Right ventricle myocardium superior (tissue), 1 donor: ENCODE measurements at regions not wholly inside any gene's neighbourhood (a gene's known extent, or its start where the extent isn't known, plus 50 kb on each side); places are given as distances from the start of the nearest gene placed in this dataset.
"Not testable (repeated sequence)": the region's sequence is repeated elsewhere in the genome, so short reads cannot be mapped to it uniquely, and the experiment has no call there.

Experiments used
- ATAC-seq: fragments of 200-7000 bp; cut with Tn5 transposase; one replicate; pipeline ENCODE4 v1.9.1; 2020; ENCODE audit warnings: mild to moderate bottlenecking; ENCODE audit not compliant: poor library complexity
- DNase-seq: peaks from one replicate; pipeline ENCODE4 v3.0.0-alpha.2; 2020
- intact Hi-C: fragments of 100-400 bp; cut with DNase I; formaldehyde crosslinking; loops from one replicate; pipeline ENCODE4 v1.11.2; 2022
- donor health status: DM: no; HTN: yes; CAD: no; lungs with severe emphysema.

GRCh38 chr5:57402348-57402747 is 80.3 kb downstream of the ACTBL2 start:
- intact Hi-C loops = no loop called here
- DNase-seq = no peak
- no peak for ATAC-seq

DNA sequence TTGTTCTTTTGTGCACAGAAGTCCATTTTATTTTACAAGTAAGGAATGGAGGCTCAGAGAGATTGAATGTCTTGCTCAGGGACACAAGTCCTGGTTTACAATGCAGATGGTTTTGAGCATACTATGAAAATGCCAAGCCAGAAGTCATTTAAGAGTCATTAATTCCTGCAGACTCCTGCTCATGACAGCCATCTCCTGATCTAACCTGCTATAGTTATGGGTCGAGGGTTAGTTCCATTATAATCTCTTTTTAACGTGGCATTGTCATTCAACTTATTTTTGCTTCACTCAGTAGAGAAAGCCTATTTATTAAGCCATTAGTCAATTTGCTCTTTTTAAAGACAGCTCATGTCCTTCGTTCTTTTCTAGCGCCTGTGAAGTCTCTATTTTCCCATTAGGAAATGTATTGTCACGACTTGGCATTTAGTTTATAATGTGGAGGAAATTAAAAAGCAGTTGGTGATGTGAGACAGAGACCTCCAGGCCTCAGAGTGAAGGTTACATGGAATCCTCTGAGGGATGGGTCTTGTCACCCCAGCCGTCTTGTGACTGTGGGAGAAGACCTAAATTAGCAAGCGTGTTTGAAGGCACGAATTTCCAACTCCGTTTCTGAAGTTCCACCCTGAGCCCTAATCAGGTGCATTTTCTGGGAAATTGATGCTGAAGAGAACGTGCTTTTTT is 84.1 kb downstream of the ACTBL2 start:
- intact Hi-C loops = no loop called here
- DNase-seq (no peak), ATAC-seq (no peak)

DNA sequence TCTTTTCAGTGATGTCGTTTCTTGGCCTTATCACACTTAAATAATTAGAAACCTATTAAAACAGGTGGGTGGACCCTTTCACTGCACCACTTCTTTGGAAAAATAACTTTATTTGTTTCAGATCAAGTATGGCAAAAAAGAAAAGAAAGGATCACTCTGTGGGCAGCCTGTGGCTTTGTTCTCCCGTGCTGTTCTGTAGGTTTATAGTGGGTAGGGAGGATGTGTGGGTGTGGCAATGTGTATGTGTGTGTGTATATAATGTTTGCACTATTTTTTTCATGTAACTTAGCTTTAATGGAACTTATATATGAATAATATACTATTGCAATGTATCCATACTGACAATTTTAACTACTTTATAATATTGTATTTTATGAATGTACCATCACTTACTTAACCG is 85.9 kb downstream of the ACTBL2 start:
- intact Hi-C loops = no loop called here
- ATAC-seq = no peak
- no peak for DNase-seq

DNA sequence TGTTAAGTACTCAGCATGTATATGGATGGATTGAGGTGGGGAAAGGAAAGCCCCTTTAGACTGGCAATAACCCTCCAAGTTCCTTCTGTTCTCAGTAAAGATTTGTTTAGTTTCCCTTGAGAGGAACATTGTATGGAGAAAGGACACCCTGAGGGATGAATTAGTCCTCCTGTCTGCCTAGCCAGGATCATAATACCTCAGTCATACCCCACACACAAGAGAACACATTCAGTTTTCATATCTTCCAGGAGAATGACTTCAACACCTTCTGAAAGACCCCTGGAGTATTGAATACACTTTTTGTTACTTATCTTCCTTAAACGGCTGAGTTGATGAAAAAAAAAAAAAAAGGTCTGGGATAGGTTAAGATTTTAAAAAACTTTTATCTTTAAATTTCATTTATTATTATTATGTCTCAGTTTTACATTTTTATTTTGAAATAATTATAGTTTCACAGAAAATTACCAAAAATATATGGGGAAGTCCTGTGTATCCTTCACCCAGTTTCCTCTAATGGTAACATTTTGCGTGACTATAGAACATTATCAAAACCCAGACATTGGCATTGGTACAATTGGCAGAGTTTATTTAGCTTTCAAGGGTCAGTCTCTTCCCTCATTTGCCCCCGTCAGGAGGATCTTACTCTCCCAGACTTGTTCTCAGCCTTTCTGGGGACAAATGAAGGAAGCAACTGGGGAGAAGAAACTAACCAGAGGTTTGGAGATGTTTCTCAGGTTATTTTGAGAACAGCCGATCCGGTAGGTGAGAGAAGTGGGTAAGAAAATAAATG is 88.0 kb downstream of the ACTBL2 start:
- intact Hi-C loops = no loop called here
- ATAC-seq = no peak
- no peak for DNase-seq

DNA sequence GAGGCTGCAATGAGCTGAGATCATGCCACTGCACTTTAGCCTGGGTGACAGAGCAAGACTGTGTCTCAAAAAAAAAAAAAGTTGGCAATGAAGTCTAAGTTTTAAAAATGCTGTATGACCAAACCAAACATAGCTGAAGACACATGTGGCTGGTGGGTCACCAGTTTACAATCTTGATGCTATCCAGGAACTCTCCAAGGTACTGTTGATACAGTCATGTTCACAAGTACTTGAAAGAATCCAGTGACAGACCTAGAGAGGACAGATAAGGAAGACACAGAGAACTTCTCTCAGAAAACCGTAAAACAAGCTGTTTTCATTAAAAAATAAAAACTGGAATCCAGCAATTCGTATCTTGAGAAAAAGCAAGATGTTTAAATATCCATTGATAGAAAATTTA is 95.7 kb downstream of the ACTBL2 start:
- ATAC-seq (no peak), DNase-seq (no peak)
- intact Hi-C loops = no loop called here

GRCh38 chr5:57383093-57383861 is 99.3 kb downstream of the ACTBL2 start:
- peak; percentile 55 for ATAC-seq
- intact Hi-C loops = no loop called here
- no peak for DNase-seq

- intact Hi-C loops = no loop called here
- ATAC-seq = no peak
- no peak for DNase-seq
These were observed 100.0 kb downstream of the ACTBL2 start for GRCh38 chr5:57382655-57383054.

- ATAC-seq = no peak
- intact Hi-C loops = no loop called here
- no peak for DNase-seq
These were observed 112.2 kb downstream of the ACTBL2 start for GRCh38 chr5:57370376-57370775.

DNA sequence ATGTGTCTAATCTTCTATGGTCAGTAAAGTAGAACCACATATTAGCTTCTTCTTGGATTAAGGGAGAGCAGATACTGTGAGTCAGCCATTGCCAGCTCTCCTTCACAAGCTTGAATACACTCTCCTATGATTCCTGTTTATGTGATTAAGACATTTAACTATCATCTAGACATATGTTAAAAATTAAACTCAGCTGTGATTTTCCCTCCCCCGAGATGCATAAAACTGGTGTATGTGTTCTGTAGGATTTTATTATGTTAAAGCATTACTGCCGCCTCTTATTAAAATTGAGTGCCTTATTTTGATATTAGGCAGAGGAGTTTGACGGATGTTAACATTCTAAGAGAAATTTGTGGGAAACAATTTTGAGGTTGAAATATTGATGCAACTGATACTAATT is 114.6 kb downstream of the ACTBL2 start:
- intact Hi-C loops = no loop called here
- DNase-seq = no peak
- ATAC-seq = no peak

DNA sequence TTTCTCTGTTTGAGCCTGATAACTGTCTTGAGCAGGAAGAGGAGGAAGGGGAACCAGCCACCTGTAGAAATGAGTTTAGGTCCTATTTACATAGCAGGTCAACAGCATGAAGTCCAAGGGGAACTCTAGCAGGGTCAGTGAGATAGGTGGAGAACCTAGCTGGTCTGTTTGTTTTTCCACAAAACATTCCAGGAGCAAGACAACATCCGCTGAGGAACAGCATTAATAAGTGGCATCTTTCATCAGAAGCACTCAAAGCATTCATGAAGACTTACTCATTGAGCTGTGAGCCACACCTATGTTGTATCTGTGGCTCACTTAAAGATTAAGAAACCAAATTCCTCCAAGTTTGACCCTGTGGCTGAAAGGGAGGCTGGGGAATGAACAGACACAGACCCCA is 115.9 kb downstream of the ACTBL2 start:
- no peak for ATAC-seq
- intact Hi-C loops = no loop called here
- no peak for DNase-seq

DNA sequence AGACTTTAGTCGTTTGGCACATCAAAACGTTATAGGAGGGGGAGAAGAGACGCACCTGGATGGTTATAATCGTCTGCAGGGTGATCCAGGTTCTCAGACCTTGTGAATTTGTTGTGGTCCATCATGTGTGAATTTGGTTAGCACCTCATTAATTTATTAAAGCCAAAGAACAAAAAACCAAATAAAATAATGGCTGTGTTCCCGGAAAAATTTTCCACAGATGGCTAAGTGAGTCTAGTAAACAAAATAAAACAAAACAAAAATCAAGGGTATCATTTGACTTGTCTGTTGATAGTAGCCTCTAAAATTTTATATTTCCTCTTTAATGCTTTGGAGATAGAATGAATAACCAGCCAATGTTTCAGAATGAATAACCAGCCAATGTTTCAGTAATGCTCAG is 119.7 kb downstream of the ACTBL2 start:
- DNase-seq = no peak
- no peak for ATAC-seq
- intact Hi-C loops = no loop called here

DNA sequence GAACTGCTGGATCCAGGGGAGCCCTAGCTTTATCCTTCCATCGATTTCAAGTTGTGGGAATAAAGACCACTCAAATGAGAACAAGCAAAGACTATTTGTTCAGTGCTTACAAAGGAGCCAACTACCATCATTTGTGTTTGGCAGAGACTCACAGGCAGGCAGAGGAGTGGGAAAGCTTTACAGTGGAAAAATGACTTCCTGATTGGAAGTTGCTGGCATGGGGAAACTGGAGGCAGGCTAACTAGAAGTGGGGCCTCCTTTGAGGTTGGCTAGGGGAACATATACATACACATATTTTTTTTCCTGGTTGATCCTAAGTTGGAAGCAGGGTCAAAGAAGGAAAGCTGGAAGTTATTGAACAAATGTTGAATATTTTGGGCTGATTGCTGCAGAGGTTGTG is 121.7 kb downstream of the ACTBL2 start:
- ATAC-seq = no peak
- DNase-seq = no peak
- intact Hi-C loops = no loop called here

- DNase-seq (no peak), ATAC-seq (no peak)
- intact Hi-C loops = no loop called here
These were observed 123.6 kb downstream of the ACTBL2 start for GRCh38 chr5:57358796-57359592.

GRCh38 chr5:57356850-57357249 is 125.8 kb downstream of the ACTBL2 start:
- intact Hi-C loops, ATAC-seq, DNase-seq: not testable (repeated sequence)

DNA sequence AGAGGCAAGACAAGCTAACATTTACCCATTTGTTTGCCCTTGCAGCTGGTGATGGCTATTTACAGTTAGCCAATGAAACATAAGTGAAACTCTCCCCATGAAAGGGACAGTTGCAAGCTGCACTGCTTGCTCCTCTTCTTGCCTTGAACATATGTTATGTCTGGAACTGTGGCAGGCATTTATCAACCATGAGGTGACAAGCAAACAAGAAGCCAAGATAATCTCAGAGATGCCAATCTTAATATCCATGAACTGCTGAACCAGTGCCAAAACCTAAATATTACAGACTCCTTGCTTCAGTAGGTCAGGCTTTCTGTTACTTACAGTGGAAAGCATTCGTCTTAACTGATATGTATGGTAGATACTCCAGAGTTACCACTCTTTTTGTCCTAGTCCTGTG is 133.4 kb downstream of the ACTBL2 start:
- ATAC-seq (peak; percentile 17), DNase-seq (no peak)
- intact Hi-C loops = no loop called here

- DNase-seq (no peak), ATAC-seq (peak; percentile 93)
- intact Hi-C loops = no loop called here
These were observed 134.1 kb downstream of the ACTBL2 start for GRCh38 chr5:57348376-57349140.

- intact Hi-C loops = no loop called here
- ATAC-seq (no peak), DNase-seq (no peak)
These were observed 136.3 kb downstream of the ACTBL2 start for GRCh38 chr5:57346328-57346727.

DNA sequence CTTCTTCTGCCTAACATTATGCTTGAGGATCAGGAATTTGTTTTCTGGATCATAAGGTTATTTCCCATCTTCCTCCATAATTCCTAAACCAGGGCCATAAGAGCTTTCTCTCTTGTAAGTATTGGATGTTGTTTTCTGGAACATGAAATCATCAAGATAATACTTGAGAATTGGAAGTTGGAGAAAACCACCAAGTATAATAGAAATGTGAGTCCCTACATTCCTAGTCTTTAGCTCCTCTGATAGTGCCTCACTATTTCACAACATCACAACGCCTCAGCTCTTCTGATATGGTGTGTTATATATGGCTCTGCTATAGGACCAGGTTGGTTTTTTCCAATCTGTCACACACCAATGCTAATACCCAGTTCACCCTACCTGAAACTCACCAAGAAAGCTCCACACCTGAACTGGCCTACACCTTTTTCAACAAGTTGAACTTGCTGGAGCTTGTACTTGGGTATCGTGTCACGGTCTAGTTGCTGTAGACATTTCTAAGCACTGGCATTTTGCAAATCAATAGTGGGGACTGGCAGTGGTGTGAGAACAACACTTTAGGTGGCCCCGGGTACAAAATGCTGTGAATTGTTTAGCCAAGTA is 141.1 kb downstream of the ACTBL2 start:
- intact Hi-C loops = no loop called here
- ATAC-seq (no peak), DNase-seq (no peak)
